GM23338 (cell line): ENCODE measurements at regions not wholly inside any gene's neighbourhood (a gene's known extent, or its start where the extent isn't known, plus 50 kb on each side); places are given as distances from the start of the nearest gene placed in this dataset.
"Not testable (repeated sequence)": the region's sequence is repeated elsewhere in the genome, so short reads cannot be mapped to it uniquely, and the experiment has no call there.

Experiments
- ATAC-seq: fragments of 200-7000 bp; cut with Tn5 transposase; 3 replicates; pipeline ENCODE4 v1.9.1; 2020
- DNase-seq: peaks from one replicate; pipeline ENCODE4 v3.0.0-alpha.2; 2015; ENCODE audit warnings: low spot score
- H2AFZ ChIP-seq: fragments of 200-600 bp; sonication (generic); 2 replicates; pipeline ENCODE4 v1.8.0; 2016; ENCODE audit warnings: antibody characterized with exemption, mild to moderate bottlenecking, moderate library complexity
- H3F3A ChIP-seq: fragments of 200-600 bp; sonication (generic); replicated peaks from 2 replicates; pipeline ENCODE4 v1.8.0; 2017; ENCODE audit warnings: antibody characterized with exemption, mixed run types, low read depth
- H3K27ac ChIP-seq: fragments of 200-600 bp; sonication (generic); 2 replicates; pipeline ENCODE4 v1.6.1; 2016; ENCODE audit warnings: low read depth
- H3K27me3 ChIP-seq: fragments of 200-600 bp; sonication (generic); 2 replicates; pipeline ENCODE4 v1.8.0; 2016; ENCODE audit warnings: mild to moderate bottlenecking, mixed run types, moderate library complexity; ENCODE audit not compliant: insufficient read depth
- H3K36me3 ChIP-seq: fragments of 200-600 bp; sonication (generic); 2 replicates; pipeline ENCODE4 v1.8.0; 2016; ENCODE audit warnings: mild to moderate bottlenecking; ENCODE audit not compliant: insufficient read depth
- H3K4me1 ChIP-seq: fragments of 200-600 bp; sonication (generic); 2 replicates; pipeline ENCODE4 v1.8.0; 2016; ENCODE audit warnings: mild to moderate bottlenecking, moderate library complexity; ENCODE audit not compliant: insufficient read depth
- H3K4me2 ChIP-seq: fragments of 200-600 bp; sonication (generic); 2 replicates; pipeline ENCODE4 v1.7.1; 2017; ENCODE audit warnings: mixed run types
- H3K4me3 ChIP-seq: fragments of 200-600 bp; sonication (generic); 2 replicates; pipeline ENCODE4 v1.6.1; 2016; ENCODE audit warnings: mixed run types
- H3K79me2 ChIP-seq: fragments of 200-600 bp; sonication (generic); replicated peaks from 2 replicates; pipeline ENCODE4 v1.8.0; 2017; ENCODE audit warnings: mild to moderate bottlenecking; ENCODE audit not compliant: insufficient read depth
- H3K9me2 ChIP-seq: fragments of 200-600 bp; sonication (generic); 2 replicates; pipeline ENCODE4 v1.8.0; 2017; ENCODE audit not compliant: insufficient read depth
- H4K20me1 ChIP-seq: fragments of 200-600 bp; sonication (generic); replicated peaks from 2 replicates; pipeline ENCODE4 v1.8.0; 2017; ENCODE audit warnings: mild to moderate bottlenecking; ENCODE audit not compliant: insufficient read depth
- H3K27ac Mint-ChIP-seq: 2 replicates; pipeline ENCODE4 v1.8.0; 2020; ENCODE audit warnings: inconsistent platforms, mild to moderate bottlenecking, moderate library complexity, mixed read lengths
- H3K27me3 Mint-ChIP-seq: 3 replicates; pipeline ENCODE4 v1.8.0; 2022; ENCODE audit warnings: low read depth, mild to moderate bottlenecking, moderate library complexity, mixed read lengths, inconsistent platforms; ENCODE audit not compliant: insufficient read depth, poor library complexity
- H3K36me3 Mint-ChIP-seq: 3 replicates; pipeline ENCODE4 v1.8.0; 2021; ENCODE audit warnings: low read depth, mild to moderate bottlenecking, inconsistent platforms, moderate library complexity, mixed read lengths
- H3K4me1 Mint-ChIP-seq: 3 replicates; pipeline ENCODE4 v1.8.0; 2020; ENCODE audit warnings: mild to moderate bottlenecking, inconsistent platforms, mixed read lengths
- H3K4me3 Mint-ChIP-seq: 3 replicates; pipeline ENCODE4 v1.8.0; 2021; ENCODE audit warnings: moderate library complexity, mild to moderate bottlenecking, inconsistent platforms, mixed read lengths
- H3K9me3 Mint-ChIP-seq: 3 replicates; pipeline ENCODE4 v1.8.0; 2020; ENCODE audit warnings: moderate library complexity, mild to moderate bottlenecking, inconsistent platforms, mixed read lengths

GRCh38 chr1:234802586-234802985 lies 192.6 kb upstream of the IRF2BP2 start:
- H3K9me3 Mint-ChIP-seq, H3K4me2 ChIP-seq, H3K27ac Mint-ChIP-seq, H3K36me3 Mint-ChIP-seq, H3K79me2 ChIP-seq, H3K4me3 ChIP-seq, DNase-seq, H3K27me3 ChIP-seq, ATAC-seq, H3K4me3 Mint-ChIP-seq, H4K20me1 ChIP-seq, H3K9me2 ChIP-seq, H3K4me1 Mint-ChIP-seq, H2AFZ ChIP-seq, H3K27ac ChIP-seq, H3F3A ChIP-seq, H3K36me3 ChIP-seq, H3K27me3 Mint-ChIP-seq, H3K4me1 ChIP-seq: not testable (repeated sequence)

GRCh38 chr1:234801636-234802035 lies 191.7 kb upstream of the IRF2BP2 start:
- not testable (repeated sequence) for H3K4me2 ChIP-seq, H3K36me3 Mint-ChIP-seq, H2AFZ ChIP-seq, H3K9me3 Mint-ChIP-seq, H3K27me3 ChIP-seq, H3K27me3 Mint-ChIP-seq, H3K36me3 ChIP-seq, H3K4me1 ChIP-seq, H3K4me1 Mint-ChIP-seq, H3F3A ChIP-seq, H3K4me3 ChIP-seq, ATAC-seq, H3K27ac ChIP-seq, H4K20me1 ChIP-seq, DNase-seq, H3K4me3 Mint-ChIP-seq, H3K79me2 ChIP-seq, H3K9me2 ChIP-seq, H3K27ac Mint-ChIP-seq

GRCh38 chr1:234801147-234801546 lies 191.2 kb upstream of the IRF2BP2 start:
- not testable (repeated sequence) for H3K36me3 Mint-ChIP-seq, H3K27ac Mint-ChIP-seq, H3K27me3 Mint-ChIP-seq, H3F3A ChIP-seq, ATAC-seq, DNase-seq, H3K4me3 ChIP-seq, H3K4me1 ChIP-seq, H3K9me3 Mint-ChIP-seq, H3K4me2 ChIP-seq, H3K9me2 ChIP-seq, H3K4me1 Mint-ChIP-seq, H3K4me3 Mint-ChIP-seq, H3K36me3 ChIP-seq, H2AFZ ChIP-seq, H3K79me2 ChIP-seq, H4K20me1 ChIP-seq, H3K27me3 ChIP-seq, H3K27ac ChIP-seq

- not testable (repeated sequence) for H4K20me1 ChIP-seq, H3K36me3 Mint-ChIP-seq, H3K27ac Mint-ChIP-seq
These were observed 190.6 kb upstream of the IRF2BP2 start for GRCh38 chr1:234800563-234800962.

GRCh38 chr1:234799021-234799689 lies 189.2 kb upstream of the IRF2BP2 start:
- H3K36me3 Mint-ChIP-seq, H3K27ac Mint-ChIP-seq: not testable (repeated sequence)

More at GRCh38 chr1:234800563-234800962, 190.6 kb upstream of the IRF2BP2 start:
- H3K79me2 ChIP-seq, H3K27me3 Mint-ChIP-seq, H3K4me2 ChIP-seq, H3K4me3 Mint-ChIP-seq, H3K36me3 ChIP-seq, H3K4me3 ChIP-seq, DNase-seq, H3K27ac ChIP-seq, H2AFZ ChIP-seq, H3K4me1 Mint-ChIP-seq, H3K9me3 Mint-ChIP-seq, H3K27me3 ChIP-seq, H3F3A ChIP-seq, ATAC-seq, H3K4me1 ChIP-seq, H3K9me2 ChIP-seq: not testable (repeated sequence)

GRCh38 chr1:234797216-234797615 lies 187.2 kb upstream of the IRF2BP2 start:
- H3F3A ChIP-seq, H3K4me1 ChIP-seq, H3K9me2 ChIP-seq, H3K27me3 ChIP-seq, H2AFZ ChIP-seq, H3K9me3 Mint-ChIP-seq, H3K36me3 Mint-ChIP-seq, H3K27me3 Mint-ChIP-seq, H3K4me3 Mint-ChIP-seq, H3K4me1 Mint-ChIP-seq, H4K20me1 ChIP-seq, H3K27ac Mint-ChIP-seq, H3K79me2 ChIP-seq, DNase-seq, H3K27ac ChIP-seq, H3K4me2 ChIP-seq, H3K36me3 ChIP-seq, H3K4me3 ChIP-seq, ATAC-seq: not testable (repeated sequence)

More at GRCh38 chr1:234799021-234799689, 189.2 kb upstream of the IRF2BP2 start:
- not testable (repeated sequence) for H3K4me3 Mint-ChIP-seq, H4K20me1 ChIP-seq, H3K4me2 ChIP-seq, ATAC-seq, H3K27ac ChIP-seq, DNase-seq, H3K79me2 ChIP-seq, H2AFZ ChIP-seq, H3K27me3 ChIP-seq, H3F3A ChIP-seq, H3K4me1 ChIP-seq, H3K9me2 ChIP-seq, H3K36me3 ChIP-seq, H3K4me3 ChIP-seq, H3K4me1 Mint-ChIP-seq, H3K9me3 Mint-ChIP-seq, H3K27me3 Mint-ChIP-seq

GRCh38 chr1:234796438-234796792 lies 186.4 kb upstream of the IRF2BP2 start:
- DNase-seq, H3K4me3 ChIP-seq, H3K27ac ChIP-seq, H4K20me1 ChIP-seq, H3K4me3 Mint-ChIP-seq, H3K4me1 Mint-ChIP-seq, H3K27ac Mint-ChIP-seq, H3K27me3 Mint-ChIP-seq, H3K9me2 ChIP-seq, H3K36me3 ChIP-seq, H3K4me2 ChIP-seq, H3F3A ChIP-seq, H3K27me3 ChIP-seq, H3K4me1 ChIP-seq, H3K79me2 ChIP-seq, H3K9me3 Mint-ChIP-seq, H2AFZ ChIP-seq, ATAC-seq, H3K36me3 Mint-ChIP-seq: not testable (repeated sequence)
